ENCODE measurements at regions not wholly inside any gene's neighbourhood (a gene's known extent, or its start where the extent isn't known, plus 50 kb on each side); places are given as distances from the start of the nearest gene placed in this dataset.

DNA sequence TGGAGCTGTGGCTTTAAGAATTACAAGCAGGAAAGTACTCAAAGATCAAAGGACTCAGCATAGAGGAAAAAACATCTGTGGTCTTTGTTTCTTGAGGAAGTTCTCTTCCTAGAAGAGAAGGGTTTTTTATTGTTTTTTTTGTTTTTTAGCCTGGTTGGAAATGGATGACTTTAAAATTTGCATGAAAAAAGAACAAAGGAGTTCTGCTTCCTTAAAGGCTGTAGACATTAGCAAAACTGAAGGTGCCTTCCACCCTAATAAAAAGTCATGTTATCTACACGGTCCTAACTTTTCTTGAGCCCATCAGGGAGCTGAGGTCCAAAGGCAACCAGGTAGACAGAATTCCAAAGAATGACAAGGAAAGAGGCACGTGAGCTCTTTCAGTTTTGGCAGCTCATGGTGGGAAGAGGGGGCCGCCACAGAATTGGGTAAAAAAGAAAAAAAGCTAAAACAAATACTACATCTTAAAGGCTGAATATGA is 356.6 kb downstream of the SH2D4B start:
- TF ChIP-seq POLR2A (IDR thresholded peaks at IDR 0.05) (no peak), EP300 (IDR thresholded peaks at IDR 0.05) (no peak)
- TF ChIP-seq, protein P1, sequence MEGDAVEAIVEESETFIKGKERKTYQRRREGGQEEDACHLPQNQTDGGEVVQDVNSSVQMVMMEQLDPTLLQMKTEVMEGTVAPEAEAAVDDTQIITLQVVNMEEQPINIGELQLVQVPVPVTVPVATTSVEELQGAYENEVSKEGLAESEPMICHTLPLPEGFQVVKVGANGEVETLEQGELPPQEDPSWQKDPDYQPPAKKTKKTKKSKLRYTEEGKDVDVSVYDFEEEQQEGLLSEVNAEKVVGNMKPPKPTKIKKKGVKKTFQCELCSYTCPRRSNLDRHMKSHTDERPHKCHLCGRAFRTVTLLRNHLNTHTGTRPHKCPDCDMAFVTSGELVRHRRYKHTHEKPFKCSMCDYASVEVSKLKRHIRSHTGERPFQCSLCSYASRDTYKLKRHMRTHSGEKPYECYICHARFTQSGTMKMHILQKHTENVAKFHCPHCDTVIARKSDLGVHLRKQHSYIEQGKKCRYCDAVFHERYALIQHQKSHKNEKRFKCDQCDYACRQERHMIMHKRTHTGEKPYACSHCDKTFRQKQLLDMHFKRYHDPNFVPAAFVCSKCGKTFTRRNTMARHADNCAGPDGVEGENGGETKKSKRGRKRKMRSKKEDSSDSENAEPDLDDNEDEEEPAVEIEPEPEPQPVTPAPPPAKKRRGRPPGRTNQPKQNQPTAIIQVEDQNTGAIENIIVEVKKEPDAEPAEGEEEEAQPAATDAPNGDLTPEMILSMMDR (IDR thresholded peaks at IDR 0.05): no peak

All from tibial nerve (tissue), 4 donors.